ENCODE measurements at regions not wholly inside any gene's neighbourhood (a gene's known extent, or its start where the extent isn't known, plus 50 kb on each side); places are given as distances from the start of the nearest gene placed in this dataset.

DNA sequence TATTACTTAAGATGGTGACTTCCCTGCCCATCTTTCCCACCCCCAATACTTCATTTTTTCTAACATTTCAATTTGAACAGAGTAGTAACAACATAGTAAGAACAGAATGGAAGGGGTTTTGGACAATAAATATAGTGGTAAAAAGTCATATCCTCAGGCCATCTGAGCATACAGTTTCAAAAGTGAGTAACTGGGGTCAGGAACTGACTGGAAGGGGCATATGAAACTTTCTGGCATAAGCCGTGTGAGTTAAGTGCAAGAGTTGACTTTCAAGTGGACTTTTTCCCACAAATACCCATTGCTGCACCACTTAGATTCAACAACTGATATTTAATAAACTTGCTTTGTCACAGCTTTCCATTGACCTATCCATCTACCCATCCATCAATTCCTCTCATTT, 153.5 kb upstream of the IL12A start:
- peaks cover 10% of the 10 kb centered on the region for H3K4me1 ChIP-seq (ENCODE audit: control insufficient read depth, insufficient read depth, low read length)
- H3K4me3 ChIP-seq (ENCODE audit: low read depth, low read length): no peak overlapping the region
- TF ChIP-seq, protein P1, sequence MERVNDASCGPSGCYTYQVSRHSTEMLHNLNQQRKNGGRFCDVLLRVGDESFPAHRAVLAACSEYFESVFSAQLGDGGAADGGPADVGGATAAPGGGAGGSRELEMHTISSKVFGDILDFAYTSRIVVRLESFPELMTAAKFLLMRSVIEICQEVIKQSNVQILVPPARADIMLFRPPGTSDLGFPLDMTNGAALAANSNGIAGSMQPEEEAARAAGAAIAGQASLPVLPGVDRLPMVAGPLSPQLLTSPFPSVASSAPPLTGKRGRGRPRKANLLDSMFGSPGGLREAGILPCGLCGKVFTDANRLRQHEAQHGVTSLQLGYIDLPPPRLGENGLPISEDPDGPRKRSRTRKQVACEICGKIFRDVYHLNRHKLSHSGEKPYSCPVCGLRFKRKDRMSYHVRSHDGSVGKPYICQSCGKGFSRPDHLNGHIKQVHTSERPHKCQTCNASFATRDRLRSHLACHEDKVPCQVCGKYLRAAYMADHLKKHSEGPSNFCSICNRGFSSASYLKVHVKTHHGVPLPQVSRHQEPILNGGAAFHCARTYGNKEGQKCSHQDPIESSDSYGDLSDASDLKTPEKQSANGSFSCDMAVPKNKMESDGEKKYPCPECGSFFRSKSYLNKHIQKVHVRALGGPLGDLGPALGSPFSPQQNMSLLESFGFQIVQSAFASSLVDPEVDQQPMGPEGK (tag by site-specific recombination; IDR thresholded peaks at IDR 0.05): no peak
- TF ChIP-seq, protein P2, sequence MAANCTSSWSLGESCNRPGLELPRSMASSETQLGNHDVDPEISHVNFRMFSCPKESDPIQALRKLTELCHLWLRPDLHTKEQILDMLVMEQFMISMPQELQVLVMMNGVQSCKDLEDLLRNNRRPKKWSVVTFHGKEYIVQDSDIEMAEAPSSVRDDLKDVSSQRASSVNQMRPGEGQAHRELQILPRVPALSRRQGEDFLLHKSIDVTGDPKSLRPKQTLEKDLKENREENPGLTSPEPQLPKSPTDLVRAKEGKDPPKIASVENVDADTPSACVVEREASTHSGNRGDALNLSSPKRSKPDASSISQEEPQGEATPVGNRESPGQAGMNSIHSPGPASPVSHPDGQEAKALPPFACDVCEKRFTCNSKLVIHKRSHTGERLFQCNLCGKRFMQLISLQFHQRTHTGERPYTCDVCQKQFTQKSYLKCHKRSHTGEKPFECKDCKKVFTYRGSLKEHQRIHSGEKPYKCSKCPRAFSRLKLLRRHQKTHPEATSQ (tag by site-specific recombination; IDR thresholded peaks at IDR 0.05): no peak
- no peak for TF ChIP-seq ZNF24 (tag by site-specific recombination; IDR thresholded peaks at IDR 0.05)
- TF ChIP-seq ZNF239 (tag by site-specific recombination; IDR thresholded peaks at IDR 0.05): no peak
- TF ChIP-seq, protein P3, sequence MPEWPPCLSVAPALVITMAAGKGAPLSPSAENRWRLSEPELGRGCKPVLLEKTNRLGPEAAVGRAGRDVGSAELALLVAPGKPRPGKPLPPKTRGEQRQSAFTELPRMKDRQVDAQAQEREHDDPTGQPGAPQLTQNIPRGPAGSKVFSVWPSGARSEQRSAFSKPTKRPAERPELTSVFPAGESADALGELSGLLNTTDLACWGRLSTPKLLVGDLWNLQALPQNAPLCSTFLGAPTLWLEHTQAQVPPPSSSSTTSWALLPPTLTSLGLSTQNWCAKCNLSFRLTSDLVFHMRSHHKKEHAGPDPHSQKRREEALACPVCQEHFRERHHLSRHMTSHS (tag by site-specific recombination; IDR thresholded peaks at IDR 0.05): no peak
- no peak for TF ChIP-seq ZNF660 (tag by site-specific recombination; IDR thresholded peaks at IDR 0.05)
- TF ChIP-seq, protein P4, sequence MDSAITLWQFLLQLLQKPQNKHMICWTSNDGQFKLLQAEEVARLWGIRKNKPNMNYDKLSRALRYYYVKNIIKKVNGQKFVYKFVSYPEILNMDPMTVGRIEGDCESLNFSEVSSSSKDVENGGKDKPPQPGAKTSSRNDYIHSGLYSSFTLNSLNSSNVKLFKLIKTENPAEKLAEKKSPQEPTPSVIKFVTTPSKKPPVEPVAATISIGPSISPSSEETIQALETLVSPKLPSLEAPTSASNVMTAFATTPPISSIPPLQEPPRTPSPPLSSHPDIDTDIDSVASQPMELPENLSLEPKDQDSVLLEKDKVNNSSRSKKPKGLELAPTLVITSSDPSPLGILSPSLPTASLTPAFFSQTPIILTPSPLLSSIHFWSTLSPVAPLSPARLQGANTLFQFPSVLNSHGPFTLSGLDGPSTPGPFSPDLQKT (IDR thresholded peaks at IDR 0.05; ENCODE audit: borderline replicate concordance, low read depth, low read length): no peak
- TF ChIP-seq, protein P5, sequence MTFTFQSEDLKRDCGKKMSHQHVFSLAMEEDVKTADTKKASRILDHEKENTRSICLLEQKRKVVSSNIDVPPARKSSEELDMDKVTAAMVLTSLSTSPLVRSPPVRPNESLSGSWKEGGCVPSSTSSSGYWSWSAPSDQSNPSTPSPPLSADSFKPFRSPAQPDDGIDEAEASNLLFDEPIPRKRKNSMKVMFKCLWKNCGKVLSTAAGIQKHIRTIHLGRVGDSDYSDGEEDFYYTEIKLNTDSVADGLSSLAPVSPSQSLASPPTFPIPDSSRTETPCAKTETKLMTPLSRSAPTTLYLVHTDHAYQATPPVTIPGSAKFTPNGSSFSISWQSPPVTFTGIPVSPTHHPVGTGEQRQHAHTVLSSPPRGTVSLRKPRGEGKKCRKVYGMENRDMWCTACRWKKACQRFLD (tag by site-specific recombination; IDR thresholded peaks at IDR 0.05): no peak
- TF ChIP-seq, protein P6, sequence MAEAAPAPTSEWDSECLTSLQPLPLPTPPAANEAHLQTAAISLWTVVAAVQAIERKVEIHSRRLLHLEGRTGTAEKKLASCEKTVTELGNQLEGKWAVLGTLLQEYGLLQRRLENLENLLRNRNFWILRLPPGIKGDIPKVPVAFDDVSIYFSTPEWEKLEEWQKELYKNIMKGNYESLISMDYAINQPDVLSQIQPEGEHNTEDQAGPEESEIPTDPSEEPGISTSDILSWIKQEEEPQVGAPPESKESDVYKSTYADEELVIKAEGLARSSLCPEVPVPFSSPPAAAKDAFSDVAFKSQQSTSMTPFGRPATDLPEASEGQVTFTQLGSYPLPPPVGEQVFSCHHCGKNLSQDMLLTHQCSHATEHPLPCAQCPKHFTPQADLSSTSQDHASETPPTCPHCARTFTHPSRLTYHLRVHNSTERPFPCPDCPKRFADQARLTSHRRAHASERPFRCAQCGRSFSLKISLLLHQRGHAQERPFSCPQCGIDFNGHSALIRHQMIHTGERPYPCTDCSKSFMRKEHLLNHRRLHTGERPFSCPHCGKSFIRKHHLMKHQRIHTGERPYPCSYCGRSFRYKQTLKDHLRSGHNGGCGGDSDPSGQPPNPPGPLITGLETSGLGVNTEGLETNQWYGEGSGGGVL (tag by site-specific recombination; IDR thresholded peaks at IDR 0.05): no peak
- no peak for TF ChIP-seq ZNF416 (tag by site-specific recombination; IDR thresholded peaks at IDR 0.05)
- no peak for TF ChIP-seq WT1 (tag by site-specific recombination; IDR thresholded peaks at IDR 0.05)
- TF ChIP-seq KLF16 (tag by site-specific recombination; IDR thresholded peaks at IDR 0.05): no peak
- TF ChIP-seq BCL6B (tag by site-specific recombination; IDR thresholded peaks at IDR 0.05): no peak
- TF ChIP-seq ZBTB11 (tag by site-specific recombination; conservative IDR thresholded peaks at IDR 0.05; ENCODE audit: low read depth): no peak
- TF ChIP-seq ZNF350 (tag by site-specific recombination; IDR thresholded peaks at IDR 0.05): no peak
- no peak overlapping the region for H3K27ac ChIP-seq (ENCODE audit: extremely low read depth, low read depth, low read length)
- ChIA-PET CTCF (interaction anchor here (0.6 to 1.2 kb wide), 2 partner anchors 8 to 35 kb away, joined by 4 to 6 read pairs; no protein-coding TSS in a partner anchor), POLR2A (no interaction called here)
- H3K36me3 ChIP-seq (ENCODE audit: control insufficient read depth in 2 of 2, insufficient read depth in 1 of 2, low read length in 2 of 2): no peaks in the 10 kb centered on the region
- no peaks in the 10 kb centered on the region for H3K9me3 ChIP-seq (ENCODE audit: control insufficient read depth, insufficient read depth, low read depth, low read length)

Measured in HEK293 (cell line).